Fibroblast of pulmonary artery (primary cell): ENCODE measurements at regions not wholly inside any gene's neighbourhood (a gene's known extent, or its start where the extent isn't known, plus 50 kb on each side); places are given as distances from the start of the nearest gene placed in this dataset.

ENCODE experiments used
- DNase-seq: peaks from one replicate; pipeline ENCODE4 v3.0.0-alpha.2; 2010; ENCODE audit warnings: low read depth
- H3K4me3 ChIP-seq: replicated peaks from 2 replicates; pipeline ENCODE4 v1.5.1; 2011; ENCODE audit warnings: low read depth, mild to moderate bottlenecking, control low read depth, low read length, moderate library complexity
- TF ChIP-seq, protein P1 (sequence below): IDR thresholded peaks from 2 replicates; pipeline ENCODE4 v1.5.1; 2011; ENCODE audit warnings: mild to moderate bottlenecking, control low read depth, low read length, inconsistent platforms; ENCODE audit errors: missing control alignments

DNA sequence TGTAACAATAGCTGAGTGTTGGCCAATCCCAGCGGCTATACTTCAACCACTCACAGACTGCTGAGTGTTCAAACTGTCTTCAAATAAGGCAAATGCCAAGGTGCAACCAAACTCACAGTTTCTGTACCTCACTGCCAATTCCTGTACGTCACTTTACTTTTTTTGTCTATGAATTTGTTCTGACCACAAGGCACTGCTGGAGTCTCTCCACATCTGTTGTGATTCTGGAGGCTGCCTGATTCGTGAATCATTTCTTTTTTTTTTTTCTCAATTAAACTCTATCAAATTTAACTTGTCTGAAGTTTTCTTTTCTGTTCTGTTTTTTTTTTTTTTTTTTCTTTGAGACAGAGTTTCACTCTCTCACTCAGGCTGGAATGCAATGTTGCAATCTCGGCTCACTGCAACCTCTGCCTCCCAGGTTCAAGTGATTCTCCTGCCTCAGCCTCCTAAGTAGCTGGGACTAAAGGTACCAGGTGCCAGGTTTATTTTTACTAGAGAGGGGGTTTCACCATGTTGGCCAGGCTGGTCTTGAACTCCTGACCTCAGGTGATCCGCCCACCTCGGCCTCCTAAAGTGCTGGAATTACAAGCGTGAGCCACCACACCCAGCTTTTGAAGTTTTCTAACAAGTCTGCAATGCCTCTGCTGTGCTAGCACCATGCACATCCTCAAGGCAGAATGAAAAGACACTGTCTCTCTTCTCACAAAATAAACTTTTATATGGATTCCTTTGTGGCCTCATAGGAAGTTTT lies 401.7 kb downstream of the IRS2 start:
- H3K4me3 ChIP-seq = no peak overlapping the region
- DNase-seq = peak; percentile 72
- TF ChIP-seq, protein P1, sequence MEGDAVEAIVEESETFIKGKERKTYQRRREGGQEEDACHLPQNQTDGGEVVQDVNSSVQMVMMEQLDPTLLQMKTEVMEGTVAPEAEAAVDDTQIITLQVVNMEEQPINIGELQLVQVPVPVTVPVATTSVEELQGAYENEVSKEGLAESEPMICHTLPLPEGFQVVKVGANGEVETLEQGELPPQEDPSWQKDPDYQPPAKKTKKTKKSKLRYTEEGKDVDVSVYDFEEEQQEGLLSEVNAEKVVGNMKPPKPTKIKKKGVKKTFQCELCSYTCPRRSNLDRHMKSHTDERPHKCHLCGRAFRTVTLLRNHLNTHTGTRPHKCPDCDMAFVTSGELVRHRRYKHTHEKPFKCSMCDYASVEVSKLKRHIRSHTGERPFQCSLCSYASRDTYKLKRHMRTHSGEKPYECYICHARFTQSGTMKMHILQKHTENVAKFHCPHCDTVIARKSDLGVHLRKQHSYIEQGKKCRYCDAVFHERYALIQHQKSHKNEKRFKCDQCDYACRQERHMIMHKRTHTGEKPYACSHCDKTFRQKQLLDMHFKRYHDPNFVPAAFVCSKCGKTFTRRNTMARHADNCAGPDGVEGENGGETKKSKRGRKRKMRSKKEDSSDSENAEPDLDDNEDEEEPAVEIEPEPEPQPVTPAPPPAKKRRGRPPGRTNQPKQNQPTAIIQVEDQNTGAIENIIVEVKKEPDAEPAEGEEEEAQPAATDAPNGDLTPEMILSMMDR = no peak

DNA sequence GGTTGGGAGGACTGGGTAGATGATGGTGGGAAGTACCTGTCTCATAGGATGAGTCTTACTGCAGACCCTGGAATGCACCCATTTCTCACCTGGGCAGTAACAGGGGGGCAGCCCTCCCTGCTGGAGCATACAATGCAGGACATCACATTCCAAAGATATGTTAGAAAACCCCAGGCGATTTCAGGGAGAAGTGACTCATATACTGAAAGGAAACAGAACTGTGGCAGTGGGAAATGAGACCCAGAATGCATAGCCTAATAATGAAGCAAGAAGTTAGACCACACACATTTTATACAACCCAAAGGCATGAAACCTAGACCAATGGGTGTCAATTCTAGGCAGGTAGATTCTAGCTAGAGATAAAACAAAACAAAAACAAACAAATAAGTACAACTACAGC lies 402.7 kb downstream of the IRS2 start:
- TF ChIP-seq, protein P1 = no peak
- H3K4me3 ChIP-seq = no peak overlapping the region
- DNase-seq = peak; percentile 61

DNA sequence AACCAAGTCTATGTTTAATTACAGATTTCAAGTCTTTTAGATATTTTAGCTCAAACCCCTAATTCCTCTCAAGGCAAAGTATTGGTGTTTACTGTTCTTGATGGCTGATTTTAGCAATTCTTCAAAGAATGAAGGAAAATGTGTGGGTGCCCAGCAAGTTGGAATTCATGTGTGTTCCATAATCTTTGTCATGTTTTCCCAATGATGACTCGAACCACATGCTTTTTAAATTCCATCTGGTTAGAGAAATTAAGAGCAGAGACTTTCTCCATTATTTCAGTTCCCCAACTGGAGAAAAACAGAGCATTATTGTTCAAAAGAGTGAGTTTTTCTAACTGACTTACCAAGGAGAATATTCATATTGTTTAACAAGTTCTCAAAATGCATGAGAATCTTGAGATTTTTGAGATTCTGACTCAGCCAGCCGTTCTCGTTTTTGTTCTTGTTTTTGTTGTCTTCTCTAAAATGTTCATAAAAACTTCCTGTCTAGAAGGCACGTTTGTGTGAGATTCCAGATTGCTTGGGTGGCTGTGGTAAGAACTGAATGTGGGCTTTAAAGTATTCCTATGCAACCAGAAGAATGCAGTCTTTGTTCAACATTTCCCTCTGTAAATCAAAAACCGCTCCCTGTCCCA lies 404.7 kb downstream of the IRS2 start:
- peak; percentile 72 for DNase-seq
- H3K4me3 ChIP-seq = no peak overlapping the region
- TF ChIP-seq, protein P1 = no peak

DNA sequence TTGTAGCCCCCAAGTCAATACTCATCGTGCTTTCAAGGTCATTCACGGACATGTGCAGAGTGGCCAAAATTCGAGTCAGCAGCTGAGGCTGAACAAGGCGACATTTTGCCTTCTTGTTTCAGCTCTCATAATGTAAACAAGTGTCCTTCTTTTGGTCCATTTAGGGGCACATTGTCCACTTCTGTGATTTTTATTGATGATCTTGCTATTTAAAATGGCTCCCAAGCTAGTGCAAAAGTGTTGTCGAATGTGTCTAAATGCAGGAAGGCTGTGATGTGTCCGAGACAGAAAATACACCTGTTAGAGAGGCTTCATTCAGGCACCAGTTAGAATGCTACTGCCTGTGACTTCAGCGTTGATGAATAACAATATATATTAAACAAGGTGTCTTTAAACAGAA lies 405.9 kb downstream of the IRS2 start:
- DNase-seq = no peak
- H3K4me3 ChIP-seq = no peak overlapping the region
- TF ChIP-seq, protein P1 = no peak

DNA sequence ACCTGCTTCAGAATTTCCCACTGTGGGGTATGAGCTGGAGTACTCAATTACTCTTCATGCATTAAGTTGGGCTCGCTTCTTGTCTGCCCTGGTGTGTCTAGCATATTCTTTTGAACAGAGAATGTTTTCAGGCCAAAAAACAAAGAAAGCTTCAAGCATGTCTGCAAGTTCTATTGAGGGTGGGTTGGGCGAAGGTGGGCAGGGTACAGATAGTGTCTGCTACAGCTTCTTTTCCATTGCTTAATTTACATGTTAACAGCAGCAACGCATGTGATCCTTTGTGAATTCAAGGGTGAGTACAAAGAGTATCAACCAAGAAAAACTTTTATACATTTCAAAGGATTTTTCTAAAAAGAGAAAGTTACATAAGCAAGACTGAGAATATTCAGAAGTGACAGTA lies 406.5 kb downstream of the IRS2 start:
- no peak overlapping the region for H3K4me3 ChIP-seq
- TF ChIP-seq, protein P1 = no peak
- DNase-seq = no peak

DNA sequence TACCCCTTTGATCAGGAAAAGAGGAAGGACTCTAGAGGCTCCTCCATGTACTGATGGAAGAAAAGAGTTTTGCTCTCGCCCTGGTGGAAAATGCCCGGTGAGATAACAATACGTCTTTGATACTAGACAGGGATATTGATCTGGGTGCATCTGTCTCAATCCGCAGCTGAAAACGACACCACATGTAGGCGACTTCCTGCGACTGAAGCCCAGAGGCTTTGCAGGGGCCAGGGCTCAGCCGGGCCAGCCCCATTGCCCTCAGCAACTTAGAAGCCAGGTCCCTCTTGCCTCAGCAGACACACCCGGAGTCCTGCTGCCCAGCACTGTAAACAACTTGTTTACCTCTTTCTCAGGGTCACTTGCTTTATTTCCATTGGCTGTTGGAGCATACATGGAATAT lies 409.4 kb downstream of the IRS2 start:
- DNase-seq = no peak
- TF ChIP-seq, protein P1 = no peak
- no peak overlapping the region for H3K4me3 ChIP-seq
